ENCODE measurements at regions not wholly inside any gene's neighbourhood (a gene's known extent, or its start where the extent isn't known, plus 50 kb on each side); places are given as distances from the start of the nearest gene placed in this dataset.
"Not testable (repeated sequence)": the region's sequence is repeated elsewhere in the genome, so short reads cannot be mapped to it uniquely, and the experiment has no call there.

GRCh38 chr2:238771218-238771617 lies 76.7 kb upstream of the TWIST2 start:
- DNase-seq, result no peak

GRCh38 chr2:238771639-238772038 lies 76.2 kb upstream of the TWIST2 start:
- no peak for DNase-seq

GRCh38 chr2:238772635-238773297 lies 75.1 kb upstream of the TWIST2 start:
- DNase-seq, result no peak

- no peak for DNase-seq
Measured at GRCh38 chr2:238773472-238773871, 74.4 kb upstream of the TWIST2 start.

- no peak for DNase-seq
Measured at GRCh38 chr2:238774071-238774470, 73.8 kb upstream of the TWIST2 start.

- no peak for DNase-seq
Measured at GRCh38 chr2:238774980-238775509, 72.8 kb upstream of the TWIST2 start.

- no peak for DNase-seq
Measured at GRCh38 chr2:238775591-238775990, 72.3 kb upstream of the TWIST2 start.

GRCh38 chr2:238776003-238776760 lies 71.7 kb upstream of the TWIST2 start:
- no peak for DNase-seq

GRCh38 chr2:238776761-238777046 lies 71.2 kb upstream of the TWIST2 start:
- not testable (repeated sequence) for DNase-seq

- no peak for DNase-seq
Measured at GRCh38 chr2:238777369-238778067, 70.4 kb upstream of the TWIST2 start.

- peak; percentile 55 for DNase-seq
Measured at GRCh38 chr2:238784671-238785527, 63.0 kb upstream of the TWIST2 start.

- DNase-seq, result no peak
Measured at GRCh38 chr2:238785528-238785860, 62.4 kb upstream of the TWIST2 start.

- DNase-seq, result no peak
Measured at GRCh38 chr2:238786379-238786778, 61.5 kb upstream of the TWIST2 start.

GRCh38 chr2:238786792-238787490 lies 60.9 kb upstream of the TWIST2 start:
- no peak for DNase-seq

- no peak for DNase-seq
Measured at GRCh38 chr2:238787501-238787900, 60.4 kb upstream of the TWIST2 start.

- DNase-seq, result no peak
Measured at GRCh38 chr2:238789317-238789806, 58.5 kb upstream of the TWIST2 start.

- DNase-seq, result no peak
Measured at GRCh38 chr2:238790126-238790832, 57.6 kb upstream of the TWIST2 start.

- DNase-seq, result no peak
Measured at GRCh38 chr2:238790833-238791230, 57.1 kb upstream of the TWIST2 start.

GRCh38 chr2:238791354-238791753 lies 56.5 kb upstream of the TWIST2 start:
- no peak for DNase-seq

GRCh38 chr2:238793306-238793705 lies 54.6 kb upstream of the TWIST2 start:
- no peak for DNase-seq

GRCh38 chr2:238793801-238794449 lies 54.0 kb upstream of the TWIST2 start:
- no peak for DNase-seq
